OCI-M2 (cell line): ENCODE measurements at regions not wholly inside any gene's neighbourhood (a gene's known extent, or its start where the extent isn't known, plus 50 kb on each side); places are given as distances from the start of the nearest gene placed in this dataset.
"Not testable (repeated sequence)": the region's sequence is repeated elsewhere in the genome, so short reads cannot be mapped to it uniquely, and the experiment has no call there.

Experiments used
- DNase-seq: peaks from one replicate; lab custom pipeline; 2025; ENCODE audit not compliant: unreplicated experiment; lab: John Stamatoyannopoulos, UW

GRCh38 chrX:114272096-114272686, 311.7 kb upstream of the HTR2C start:
- DNase-seq, result no peak

DNA sequence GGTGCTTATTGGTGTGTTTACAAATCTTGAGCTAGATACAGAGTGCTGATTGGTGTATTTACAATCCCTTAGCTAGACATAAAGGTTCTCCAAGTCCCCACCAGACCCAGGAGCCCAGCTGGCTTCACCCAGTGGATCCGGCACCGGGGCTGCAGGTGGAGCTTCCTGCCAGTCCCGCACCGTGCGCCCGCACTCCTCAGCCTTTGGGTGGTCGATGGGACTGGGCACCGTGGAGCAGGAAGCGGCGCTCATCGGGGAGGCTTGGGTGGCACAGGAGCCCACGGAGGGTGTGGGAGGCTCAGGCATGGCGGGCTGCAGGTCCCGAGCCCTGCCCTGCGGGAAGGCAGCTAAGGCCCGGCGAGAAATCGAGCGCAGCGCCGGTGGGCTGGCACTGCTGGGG, 313.5 kb upstream of the HTR2C start:
- not testable (repeated sequence) for DNase-seq

DNA sequence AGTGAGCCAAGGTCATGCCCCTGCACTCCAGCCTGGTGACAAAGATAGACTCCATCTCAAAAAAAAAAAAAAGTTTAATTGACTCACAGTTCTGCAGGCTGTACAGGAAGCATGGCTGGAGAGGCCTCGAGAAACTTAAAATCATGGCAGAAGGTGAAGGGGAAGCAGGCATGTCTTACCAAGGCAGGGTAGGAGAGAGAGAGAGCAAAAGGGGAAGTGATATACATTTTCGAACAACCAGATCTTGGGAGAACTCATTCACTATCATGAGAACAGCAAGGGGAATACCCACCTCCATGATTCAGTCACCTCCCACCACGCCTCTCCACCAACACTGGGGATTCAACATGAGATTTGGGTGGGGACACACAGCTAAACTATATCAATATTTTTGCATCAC, 315.2 kb upstream of the HTR2C start:
- DNase-seq, result no peak

DNA sequence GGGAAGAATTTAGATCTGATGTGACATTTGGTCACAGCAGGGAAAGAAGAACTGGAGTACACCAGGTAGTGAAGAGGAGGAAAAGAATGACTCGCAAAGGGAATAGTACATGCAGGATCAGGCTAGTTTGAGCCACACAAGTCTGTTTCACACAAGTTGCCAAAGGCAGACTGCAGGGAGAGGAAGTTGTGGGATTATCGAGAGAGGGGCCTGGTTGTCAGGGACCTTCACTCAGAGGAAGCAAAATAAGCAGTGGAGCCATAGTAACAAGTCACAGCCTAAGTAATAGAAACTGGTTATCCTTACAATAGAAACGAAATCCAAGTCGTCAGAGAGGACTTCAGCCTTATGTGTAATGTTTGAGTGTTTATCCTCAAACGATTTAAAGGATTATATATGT, 316.7 kb upstream of the HTR2C start:
- no peak for DNase-seq

- DNase-seq, result no peak
Observed at GRCh38 chrX:114252186-114252585, 331.7 kb upstream of the HTR2C start.

DNA sequence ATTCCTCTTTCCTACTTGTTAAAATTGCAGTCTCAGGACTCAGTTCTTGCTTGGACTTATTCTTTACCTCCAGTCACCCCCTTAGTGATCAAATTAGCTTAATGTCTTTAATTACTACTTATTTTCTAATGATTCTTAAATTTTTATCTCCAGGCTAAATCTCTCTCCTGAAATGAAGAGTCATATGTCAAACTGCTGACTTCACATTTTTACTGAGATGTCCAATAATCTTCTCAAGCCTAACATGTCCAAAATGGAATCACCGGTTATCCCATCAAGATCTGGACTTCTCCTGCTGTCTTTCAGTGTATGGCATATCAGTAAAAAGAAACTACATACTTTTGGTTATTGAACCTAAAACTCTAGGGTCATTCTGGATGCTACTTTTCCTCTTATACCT, 332.3 kb upstream of the HTR2C start:
- no peak for DNase-seq

DNA sequence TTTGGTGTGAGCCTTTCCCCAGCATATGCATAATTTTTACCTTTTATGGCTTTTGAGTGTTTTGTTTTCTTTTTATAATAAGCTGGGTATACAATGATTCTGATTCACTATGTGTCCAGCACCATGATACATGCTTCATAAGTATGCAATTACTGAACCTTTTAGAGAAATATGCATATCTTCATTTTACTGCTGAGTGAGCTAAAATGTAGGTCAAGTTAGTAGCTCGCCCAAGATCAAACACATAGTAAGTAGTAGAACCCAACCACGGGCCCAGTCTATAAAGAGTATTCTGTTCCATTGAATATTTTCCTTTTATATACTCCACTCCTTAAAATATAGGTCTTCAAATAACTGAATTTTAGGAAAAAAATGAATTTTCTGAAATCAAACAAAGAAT, 362.4 kb upstream of the HTR2C start:
- no peak for DNase-seq

- no peak for DNase-seq
Observed at GRCh38 chrX:114210879-114211278, 373.0 kb upstream of the HTR2C start.

GRCh38 chrX:114201622-114202021, 382.3 kb upstream of the HTR2C start:
- DNase-seq, result no peak

DNA sequence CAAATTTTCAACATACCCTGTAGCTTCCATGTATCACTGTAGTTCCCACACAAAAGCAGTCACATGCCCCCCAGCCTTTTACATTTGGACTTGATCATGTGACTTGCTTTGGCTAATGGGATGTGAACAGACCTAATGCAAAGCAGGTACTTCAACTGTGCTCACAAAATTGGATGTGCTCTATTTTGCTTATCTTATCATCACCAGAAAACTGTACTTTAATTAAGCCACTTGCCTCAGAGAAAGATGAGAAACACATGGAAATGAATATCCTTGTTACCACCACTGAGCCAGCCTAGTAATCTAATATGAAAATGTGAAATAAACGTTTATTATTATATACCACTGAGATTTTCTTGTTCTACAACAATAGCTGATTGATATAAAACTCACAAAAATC, 402.7 kb upstream of the HTR2C start:
- no peak for DNase-seq

GRCh38 chrX:114178126-114178525, 405.8 kb upstream of the HTR2C start:
- no peak for DNase-seq

DNA sequence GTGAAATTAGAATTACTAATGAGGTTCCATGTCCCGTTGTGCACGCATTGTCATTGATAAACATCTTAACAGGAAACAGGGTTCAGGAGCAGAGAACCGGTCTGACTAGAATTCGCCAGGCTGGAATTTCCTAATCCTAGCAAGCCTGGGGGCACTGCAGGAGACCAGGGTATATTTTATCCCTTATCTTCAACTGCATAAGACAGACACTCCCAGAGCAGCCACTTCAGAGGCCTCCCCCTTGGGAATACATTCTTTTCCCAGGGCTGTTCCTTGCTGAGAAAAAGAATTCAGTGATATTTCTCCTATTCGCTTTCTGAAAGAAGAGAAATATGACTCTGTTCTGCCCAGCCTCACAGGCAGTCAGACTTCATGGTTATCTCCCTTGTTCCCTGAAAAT, 416.6 kb upstream of the HTR2C start:
- not testable (repeated sequence) for DNase-seq

DNA sequence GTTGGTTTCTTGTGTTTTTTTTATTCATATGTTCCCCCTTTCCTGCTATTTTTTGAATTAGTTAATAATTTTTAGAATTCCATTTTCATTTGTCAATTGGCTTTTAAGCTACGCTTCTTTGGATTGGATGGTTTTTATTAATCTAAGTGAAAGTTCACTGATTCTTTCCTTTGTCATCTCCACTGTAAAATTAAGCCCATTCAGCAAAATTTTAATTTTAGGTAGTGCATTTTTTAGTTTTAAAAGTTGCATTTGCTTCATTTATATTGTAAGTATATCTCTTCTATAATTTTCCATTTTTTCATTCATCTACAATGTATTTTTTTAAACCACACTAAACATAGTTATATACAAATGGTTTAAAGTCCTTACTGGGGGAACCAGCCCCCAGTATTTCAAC, 417.3 kb upstream of the HTR2C start:
- DNase-seq, result no peak

DNA sequence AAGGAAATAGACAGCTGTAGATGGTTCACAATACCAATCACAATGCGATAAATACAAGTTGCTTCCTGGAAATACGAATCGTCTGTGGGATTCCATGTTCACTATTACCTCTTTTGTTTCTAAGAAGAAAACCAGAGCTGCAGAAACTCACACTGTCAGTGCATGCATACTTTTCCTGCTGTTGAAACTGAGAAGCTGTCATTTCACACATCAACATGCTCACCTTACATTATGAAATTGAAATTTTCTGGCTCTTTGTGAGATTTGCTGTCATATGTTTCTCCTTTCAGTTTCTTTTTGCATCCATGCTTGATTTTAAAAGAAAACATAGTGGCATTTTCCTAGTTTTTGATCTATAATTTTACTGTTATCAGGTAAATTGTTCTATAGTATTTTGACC, 418.3 kb upstream of the HTR2C start:
- DNase-seq, result no peak

DNA sequence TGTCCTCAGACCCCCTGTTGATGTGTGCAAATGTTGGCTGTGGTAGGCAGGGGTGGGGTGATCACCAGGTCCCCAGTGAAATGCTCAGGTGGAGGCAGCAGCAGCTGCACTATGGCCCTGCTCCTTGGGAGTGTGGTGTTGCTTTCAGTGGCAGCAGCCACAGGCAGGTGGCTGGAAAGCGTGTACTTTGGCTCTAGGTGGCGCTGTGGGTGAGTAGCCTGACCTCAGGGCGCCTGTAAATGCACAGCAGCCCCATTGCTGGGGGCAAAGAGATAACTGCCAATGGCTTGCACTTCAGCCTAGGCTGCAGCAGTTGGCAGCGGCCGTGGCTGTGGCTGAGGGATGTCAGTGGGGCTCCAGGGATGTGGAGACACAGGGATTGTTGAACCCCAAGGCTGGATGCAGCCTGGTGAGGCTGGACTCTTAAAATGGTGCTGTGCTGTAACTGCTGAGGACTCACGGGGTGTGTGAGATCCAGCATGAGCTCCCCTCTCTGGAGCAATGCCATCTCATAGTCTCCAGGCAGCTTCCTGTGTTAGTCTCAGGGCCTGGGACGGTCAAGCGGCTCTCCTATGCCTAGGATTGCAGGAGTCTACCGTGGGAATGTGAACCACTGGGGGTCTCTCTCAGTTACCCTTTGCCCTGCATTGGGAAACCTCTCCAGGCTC, 421.7 kb upstream of the HTR2C start:
- no peak for DNase-seq

DNA sequence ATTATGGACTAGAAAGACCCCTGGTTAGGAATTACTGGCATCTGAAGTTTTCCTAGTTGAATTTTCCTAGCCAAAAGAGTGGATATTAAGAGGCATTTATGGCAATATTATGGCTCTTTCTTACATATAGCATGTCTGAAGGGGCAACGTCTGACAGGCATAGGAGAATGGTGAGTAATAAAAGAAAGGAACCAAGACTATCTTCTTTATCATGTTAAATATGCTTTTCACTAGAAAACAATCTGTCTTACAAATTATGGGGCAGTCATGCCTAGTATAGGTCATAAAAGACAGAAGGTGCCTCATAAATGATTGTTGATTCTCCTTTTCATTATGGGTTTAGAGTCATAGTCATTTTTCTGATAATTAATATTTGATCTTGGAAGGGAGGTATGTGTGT, 431.1 kb upstream of the HTR2C start:
- no peak for DNase-seq

- no peak for DNase-seq
Observed at GRCh38 chrX:114152130-114152529, 431.8 kb upstream of the HTR2C start.

DNA sequence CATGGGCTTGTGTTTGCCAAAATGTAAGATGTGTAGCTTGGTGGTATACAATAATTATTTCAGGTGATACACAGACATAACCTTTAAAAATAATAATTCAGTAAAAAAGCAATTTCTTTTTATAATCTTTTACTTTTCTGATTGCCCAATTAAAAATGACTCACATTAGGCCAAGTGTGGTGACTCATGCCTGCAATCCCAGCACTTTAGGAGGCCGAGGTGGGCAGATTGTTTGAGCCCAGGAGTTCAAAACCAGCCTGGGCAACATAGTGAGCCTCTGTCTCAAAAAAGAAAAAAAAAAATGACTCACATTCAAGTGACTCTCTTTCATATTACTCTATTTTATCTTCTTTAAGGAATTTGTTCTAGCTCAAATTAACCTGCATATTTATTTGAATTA, 449.4 kb upstream of the HTR2C start:
- no peak for DNase-seq

- no peak for DNase-seq
Observed at GRCh38 chrX:114127411-114128025, 456.4 kb upstream of the HTR2C start.

GRCh38 chrX:114127005-114127404, 456.9 kb upstream of the HTR2C start:
- no peak for DNase-seq

DNA sequence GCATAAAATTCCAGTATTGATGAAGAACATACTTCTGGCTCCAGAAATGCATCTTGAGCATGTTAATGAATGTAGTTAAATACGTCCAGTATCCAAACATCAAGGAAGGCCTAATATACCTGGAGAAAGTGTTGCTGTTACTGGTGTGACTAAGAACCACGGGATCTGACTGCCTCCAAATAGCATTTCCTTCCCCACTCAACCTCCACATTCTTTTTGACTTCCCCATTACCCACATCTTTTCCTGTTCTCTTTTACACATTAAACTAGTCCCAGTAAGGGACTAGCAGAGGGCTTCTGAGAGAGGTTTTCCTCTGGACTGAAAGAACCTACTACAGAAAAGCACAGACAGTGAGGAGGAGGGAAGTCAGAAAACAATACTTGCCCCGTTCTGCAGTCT, 482.8 kb upstream of the HTR2C start:
- DNase-seq, result no peak

- DNase-seq, result no peak
Observed at GRCh38 chrX:114097866-114098265, 486.0 kb upstream of the HTR2C start.

- no peak for DNase-seq
Observed at GRCh38 chrX:114097427-114097826, 486.5 kb upstream of the HTR2C start.
